ENCODE measurements at regions not wholly inside any gene's neighbourhood (a gene's known extent, or its start where the extent isn't known, plus 50 kb on each side); places are given as distances from the start of the nearest gene placed in this dataset.

- ChIA-PET CTCF (no interaction called here), POLR2A (no interaction called here)
- Histone ChIP-seq H3K36me3 (ENCODE audit: control insufficient read depth in 2 of 2, extremely low read depth in 1 of 2, insufficient read depth in 2 of 2, low read length in 2 of 2) (no peaks in the 10 kb centered on the region), H3K4me2 (ENCODE audit: insufficient read depth, low read length) (no peak overlapping the region), H3K79me2 (ENCODE audit: control insufficient read depth, insufficient read depth, low read length) (no peaks in the 10 kb centered on the region), H3K9me3 (replicated peaks; ENCODE audit: control insufficient read depth, insufficient read depth, low read length) (no peaks in the 10 kb centered on the region), H3K27me3 (ENCODE audit: control insufficient read depth in 2 of 2, insufficient read depth in 2 of 2, low read length in 2 of 2) (no peaks in the 10 kb centered on the region), H3K27ac (ENCODE audit: insufficient read depth, low read depth, low read length) (no peak overlapping the region), H2AFZ (ENCODE audit: low read depth, low read length) (no peak overlapping the region), H3K9ac (replicated peaks; ENCODE audit: extremely low read depth, insufficient read depth, low read length) (no peak overlapping the region), H3K4me1 (ENCODE audit: control insufficient read depth, extremely low read depth, insufficient read depth, low read length) (no peaks in the 10 kb centered on the region), H3K4me3 (replicated peaks in 1 of 3; ENCODE audit: insufficient read depth in 1 of 3, low read depth in 1 of 3, low read length in 3 of 3) (no peak overlapping the region), H4K20me1 (replicated peaks; ENCODE audit: control insufficient read depth, extremely low read depth, insufficient read depth, low read length) (no peaks in the 10 kb centered on the region), H3K9me1 (replicated peaks; ENCODE audit: control insufficient read depth, extremely low read depth, insufficient read depth, low read length) (no peaks in the 10 kb centered on the region)
- no peak for TF ChIP-seq MYC (IDR thresholded peaks at IDR 0.05; ENCODE audit: low read depth, low read length)
- no peak for TF ChIP-seq FOS (IDR thresholded peaks at IDR 0.05; ENCODE audit: borderline replicate concordance, insufficient read depth, low read length)
- TF ChIP-seq GATA2 (IDR thresholded peaks at IDR 0.05; ENCODE audit: insufficient read depth, insufficient read length, low read depth, low read length) = no peak
- no peak for TF ChIP-seq MAX (IDR thresholded peaks at IDR 0.05; ENCODE audit: insufficient read depth, insufficient read length)
- TF ChIP-seq POLR2AphosphoS5 (IDR thresholded peaks at IDR 0.05; ENCODE audit: insufficient read depth, low read depth, low read length) = no peak
- DNase-seq (ENCODE audit: low read depth, low spot score) (no peak), FAIRE-seq (no peak)
- no TSS peak for BruUV-seq (replicated peaks)
- intact Hi-C loops (cut with micrococcal nuclease) (no loop called here), dilution Hi-C loops (cut with MboI; ENCODE audit: extremely low pct_ligation_motif_present, low sequenced_read_pairs) (no loop called here)
These were observed 234.4 kb upstream of the GRAMD2B start for GRCh38 chr5:126188804-126189203.

- no peak for FAIRE-seq
- Histone ChIP-seq H3K27ac (ENCODE audit: insufficient read depth, low read depth, low read length) (no peak overlapping the region), H3K36me3 (ENCODE audit: control insufficient read depth in 2 of 2, extremely low read depth in 1 of 2, insufficient read depth in 2 of 2, low read length in 2 of 2) (no peaks in the 10 kb centered on the region), H3K4me1 (ENCODE audit: control insufficient read depth, extremely low read depth, insufficient read depth, low read length) (no peaks in the 10 kb centered on the region), H3K4me2 (ENCODE audit: insufficient read depth, low read length) (no peak overlapping the region), H2AFZ (ENCODE audit: low read depth, low read length) (no peak overlapping the region), H3K9me1 (replicated peaks; ENCODE audit: control insufficient read depth, extremely low read depth, insufficient read depth, low read length) (no peaks in the 10 kb centered on the region), H3K9ac (replicated peaks; ENCODE audit: extremely low read depth, insufficient read depth, low read length) (no peak overlapping the region), H3K27me3 (ENCODE audit: control insufficient read depth in 2 of 2, insufficient read depth in 2 of 2, low read length in 2 of 2) (no peaks in the 10 kb centered on the region), H4K20me1 (replicated peaks; ENCODE audit: control insufficient read depth, extremely low read depth, insufficient read depth, low read length) (no peaks in the 10 kb centered on the region), H3K79me2 (ENCODE audit: control insufficient read depth, insufficient read depth, low read length) (no peaks in the 10 kb centered on the region), H3K9me3 (replicated peaks; ENCODE audit: control insufficient read depth, insufficient read depth, low read length) (no peaks in the 10 kb centered on the region), H3K4me3 (replicated peaks in 1 of 3; ENCODE audit: insufficient read depth in 1 of 3, low read depth in 1 of 3, low read length in 3 of 3) (no peak overlapping the region)
- no peak for DNase-seq (ENCODE audit: low read depth, low spot score)
- dilution Hi-C loops (cut with MboI; ENCODE audit: extremely low pct_ligation_motif_present, low sequenced_read_pairs) (no loop called here), intact Hi-C loops (cut with micrococcal nuclease) (no loop called here)
- BruUV-seq (replicated peaks) = no TSS peak
- no peak for TF ChIP-seq CTCF (IDR thresholded peaks at IDR 0.05; ENCODE audit: extremely low read depth in 1 of 2, insufficient read depth in 1 of 2, low read depth in 1 of 2, low read length in 2 of 2)
- TF ChIP-seq GATA2 (IDR thresholded peaks at IDR 0.05; ENCODE audit: insufficient read depth, insufficient read length, low read depth, low read length) = no peak
- no peak for TF ChIP-seq POLR2A (IDR thresholded peaks at IDR 0.05; ENCODE audit: low read depth, low read length)
- TF ChIP-seq FOS (IDR thresholded peaks at IDR 0.05; ENCODE audit: borderline replicate concordance, insufficient read depth, low read length) = no peak
- no peak for TF ChIP-seq MYC (IDR thresholded peaks at IDR 0.05; ENCODE audit: low read depth, low read length)
- no peak for TF ChIP-seq EZH2 (IDR thresholded peaks at IDR 0.05; ENCODE audit: borderline replicate concordance, low read depth, low read length, severe bottlenecking)
- no peak for TF ChIP-seq JUN (IDR thresholded peaks at IDR 0.05; ENCODE audit: borderline replicate concordance, insufficient read depth, insufficient read length, low read depth)
- no peak for TF ChIP-seq MAX (IDR thresholded peaks at IDR 0.05; ENCODE audit: insufficient read depth, insufficient read length)
- TF ChIP-seq POLR2AphosphoS5 (IDR thresholded peaks at IDR 0.05; ENCODE audit: insufficient read depth, low read depth, low read length) = no peak
- ChIA-PET CTCF (no interaction called here), POLR2A (no interaction called here)
These were observed 234.0 kb upstream of the GRAMD2B start for GRCh38 chr5:126189231-126189630.

Measured in endothelial cell of umbilical vein (primary cell).